MM.1S (cell line): ENCODE measurements at regions not wholly inside any gene's neighbourhood (a gene's known extent, or its start where the extent isn't known, plus 50 kb on each side); places are given as distances from the start of the nearest gene placed in this dataset.

Experiments used
- DNase-seq: peaks from one replicate; pipeline ENCODE4 v3.0.0-alpha.2; 2015
- H2AFZ ChIP-seq: fragments of 300-600 bp; sonication (generic); 2 replicates; pipeline ENCODE4 v1.6.0; 2016; ENCODE audit warnings: antibody characterized with exemption, low read length
- H3F3A ChIP-seq: fragments of 300-600 bp; sonication (generic); 2 replicates; pipeline ENCODE4 v1.6.1; 2016; ENCODE audit warnings: mild to moderate bottlenecking, antibody characterized with exemption, low read length, moderate library complexity, mixed read lengths; ENCODE audit not compliant: insufficient read depth
- H3K27ac ChIP-seq: fragments of 300-600 bp; sonication (generic); 2 replicates; pipeline ENCODE4 v1.5.1; 2016; ENCODE audit warnings: mild to moderate bottlenecking, low read length
- H3K27me3 ChIP-seq: fragments of 300-600 bp; sonication (generic); replicated peaks from 2 replicates; pipeline ENCODE4 v1.6.0; 2016; ENCODE audit warnings: low read length; ENCODE audit not compliant: insufficient read depth
- H3K36me3 ChIP-seq: fragments of 300-600 bp; sonication (generic); replicated peaks from 2 replicates; pipeline ENCODE4 v1.6.1; 2016; ENCODE audit warnings: mild to moderate bottlenecking, low read length, mixed read lengths; ENCODE audit not compliant: insufficient read depth
- H3K4me1 ChIP-seq: fragments of 300-600 bp; sonication (generic); 2 replicates; pipeline ENCODE4 v1.6.1; 2016; ENCODE audit warnings: low read length, mixed read lengths
- H3K4me2 ChIP-seq: fragments of 300-600 bp; sonication (generic); 2 replicates; pipeline ENCODE4 v1.6.0; 2016; ENCODE audit warnings: low read depth, low read length
- H3K4me3 ChIP-seq: fragments of 300-600 bp; sonication (generic); 2 replicates; pipeline ENCODE4 v1.5.1; 2016; ENCODE audit warnings: low read length, mixed read lengths
- H3K79me2 ChIP-seq: fragments of 300-600 bp; sonication (generic); 2 replicates; pipeline ENCODE4 v1.6.1; 2016; ENCODE audit warnings: mixed run types, low read length, mixed read lengths
- H3K9ac ChIP-seq: fragments of 300-600 bp; sonication (generic); 2 replicates; pipeline ENCODE4 v1.6.1; 2016; ENCODE audit warnings: low read length, mixed read lengths
- H3K9me2 ChIP-seq: fragments of 300-600 bp; sonication (generic); replicated peaks from 2 replicates; pipeline ENCODE4 v1.6.1; 2016; ENCODE audit warnings: mild to moderate bottlenecking, low read length, mixed read lengths; ENCODE audit not compliant: insufficient read depth
- H3K9me3 ChIP-seq: fragments of 300-600 bp; sonication (generic); replicated peaks from 2 replicates; pipeline ENCODE4 v1.6.1; 2016; ENCODE audit warnings: mild to moderate bottlenecking, low read length, mixed read lengths; ENCODE audit not compliant: insufficient read depth
- H4K20me1 ChIP-seq: fragments of 300-600 bp; sonication (generic); 2 replicates; pipeline ENCODE4 v1.6.1; 2016; ENCODE audit warnings: mild to moderate bottlenecking, low read length, moderate library complexity, mixed read lengths; ENCODE audit not compliant: insufficient read depth
- EZH2 ChIP-seq: fragments of 300-600 bp; sonication (generic); optimal IDR thresholded peaks from 2 replicates; pipeline ENCODE3; 2017; ENCODE audit warnings: low read depth, mild to moderate bottlenecking, antibody characterized with exemption, low read length, mixed read lengths
- EZH2phosphoT487 ChIP-seq: fragments of 300-600 bp; sonication (generic); IDR thresholded peaks from 2 replicates; pipeline ENCODE4 v1.6.1; 2018; ENCODE audit warnings: antibody characterized with exemption, low read length
- TF ChIP-seq, protein P1 (sequence below): fragments of 300-600 bp; sonication (generic); IDR thresholded peaks from 2 replicates; pipeline ENCODE4 v1.5.1; 2016; ENCODE audit warnings: antibody characterized with exemption, low read length, mixed read lengths

DNA sequence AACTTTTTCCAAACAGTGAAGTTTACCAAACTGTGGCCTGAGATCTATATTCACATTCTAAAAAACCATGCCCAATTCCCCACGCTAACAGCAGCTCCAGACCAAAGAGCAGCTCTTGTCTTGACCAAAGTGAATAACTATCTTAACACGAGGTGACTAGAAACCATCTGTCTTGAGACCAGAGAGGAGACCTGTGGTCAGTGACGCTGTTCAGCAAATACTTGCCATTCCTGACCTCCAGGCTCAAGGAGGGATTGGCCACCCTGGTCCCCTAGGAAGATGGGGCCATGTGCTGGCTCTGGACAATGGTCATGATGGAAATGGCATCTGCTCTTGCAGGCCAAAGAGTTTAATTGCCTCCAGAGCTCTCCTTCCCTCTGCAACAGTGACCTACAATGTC, 104.4 kb upstream of the CD93 start:
- no peaks in the 10 kb centered on the region for H3K4me1 ChIP-seq
- TF ChIP-seq EZH2phosphoT487 (no peak), EZH2 (no peak)
- TF ChIP-seq, protein P1, sequence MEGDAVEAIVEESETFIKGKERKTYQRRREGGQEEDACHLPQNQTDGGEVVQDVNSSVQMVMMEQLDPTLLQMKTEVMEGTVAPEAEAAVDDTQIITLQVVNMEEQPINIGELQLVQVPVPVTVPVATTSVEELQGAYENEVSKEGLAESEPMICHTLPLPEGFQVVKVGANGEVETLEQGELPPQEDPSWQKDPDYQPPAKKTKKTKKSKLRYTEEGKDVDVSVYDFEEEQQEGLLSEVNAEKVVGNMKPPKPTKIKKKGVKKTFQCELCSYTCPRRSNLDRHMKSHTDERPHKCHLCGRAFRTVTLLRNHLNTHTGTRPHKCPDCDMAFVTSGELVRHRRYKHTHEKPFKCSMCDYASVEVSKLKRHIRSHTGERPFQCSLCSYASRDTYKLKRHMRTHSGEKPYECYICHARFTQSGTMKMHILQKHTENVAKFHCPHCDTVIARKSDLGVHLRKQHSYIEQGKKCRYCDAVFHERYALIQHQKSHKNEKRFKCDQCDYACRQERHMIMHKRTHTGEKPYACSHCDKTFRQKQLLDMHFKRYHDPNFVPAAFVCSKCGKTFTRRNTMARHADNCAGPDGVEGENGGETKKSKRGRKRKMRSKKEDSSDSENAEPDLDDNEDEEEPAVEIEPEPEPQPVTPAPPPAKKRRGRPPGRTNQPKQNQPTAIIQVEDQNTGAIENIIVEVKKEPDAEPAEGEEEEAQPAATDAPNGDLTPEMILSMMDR, result no peak
- H3K9me2 ChIP-seq, result no peaks in the 10 kb centered on the region
- no peaks in the 10 kb centered on the region for H3K27me3 ChIP-seq
- no peaks in the 10 kb centered on the region for H4K20me1 ChIP-seq
- H3K4me2 ChIP-seq, result no peak overlapping the region
- H3F3A ChIP-seq, result no peaks in the 10 kb centered on the region
- H3K4me3 ChIP-seq, result no peak overlapping the region
- H3K9ac ChIP-seq, result no peak overlapping the region
- H2AFZ ChIP-seq, result no peak overlapping the region
- DNase-seq, result no peak
- no peak overlapping the region for H3K27ac ChIP-seq
- no peaks in the 10 kb centered on the region for H3K79me2 ChIP-seq
- no peaks in the 10 kb centered on the region for H3K9me3 ChIP-seq
- H3K36me3 ChIP-seq, result no peaks in the 10 kb centered on the region

DNA sequence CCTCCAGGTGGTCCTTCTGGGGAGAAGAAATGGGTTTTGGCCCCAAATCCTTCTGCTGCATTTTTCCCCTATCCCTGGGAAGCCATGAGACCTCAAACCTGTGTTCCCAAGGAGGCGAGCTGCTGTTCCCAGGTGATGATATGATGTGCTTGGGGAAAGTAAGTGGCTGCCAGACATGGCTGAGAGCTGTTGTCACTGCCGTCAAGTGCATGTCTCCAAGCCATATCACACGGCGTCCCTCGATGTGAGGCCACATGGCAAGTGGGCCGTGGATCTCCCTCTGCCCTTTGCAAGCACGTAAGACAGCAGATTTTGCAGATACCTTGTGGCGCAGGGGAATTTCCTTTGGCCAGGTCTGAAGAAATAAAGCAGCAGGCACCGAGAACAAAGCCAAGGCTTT, 103.7 kb upstream of the CD93 start:
- no peaks in the 10 kb centered on the region for H3K79me2 ChIP-seq
- no peak for DNase-seq
- H3K36me3 ChIP-seq, result no peaks in the 10 kb centered on the region

DNA sequence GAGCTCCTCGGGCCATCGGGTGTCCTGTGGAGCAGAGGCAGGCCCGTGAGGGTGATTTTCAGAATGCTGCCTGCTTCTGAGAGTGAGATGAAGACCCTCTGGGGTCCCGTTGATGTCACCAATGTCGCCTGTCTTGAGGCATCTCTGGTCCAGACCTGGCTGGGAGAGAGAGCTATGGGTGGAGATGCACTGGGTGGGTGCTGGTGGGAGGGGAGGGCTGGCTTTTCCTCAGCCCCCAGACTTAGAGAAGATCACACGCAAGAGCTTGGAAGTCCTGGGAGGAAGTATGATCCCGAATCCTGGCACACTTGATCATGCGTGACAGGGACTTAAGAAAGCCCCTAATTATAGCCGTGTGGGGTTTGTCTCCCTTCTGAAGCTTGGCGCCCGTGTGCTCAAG, 103.2 kb upstream of the CD93 start:
- no peaks in the 10 kb centered on the region for H4K20me1 ChIP-seq
- no peaks in the 10 kb centered on the region for H3K9me3 ChIP-seq
- no peak overlapping the region for H2AFZ ChIP-seq
- H3K4me3 ChIP-seq, result no peak overlapping the region
- H3K27me3 ChIP-seq, result no peaks in the 10 kb centered on the region
- H3F3A ChIP-seq, result no peaks in the 10 kb centered on the region
- no peaks in the 10 kb centered on the region for H3K4me1 ChIP-seq
- no peaks in the 10 kb centered on the region for H3K79me2 ChIP-seq
- H3K36me3 ChIP-seq, result no peaks in the 10 kb centered on the region
- TF ChIP-seq EZH2 (no peak), EZH2phosphoT487 (no peak)
- TF ChIP-seq, protein P1, result no peak
- no peak overlapping the region for H3K4me2 ChIP-seq
- no peak for DNase-seq
- H3K27ac ChIP-seq, result no peak overlapping the region
- H3K9ac ChIP-seq, result no peak overlapping the region
- no peaks in the 10 kb centered on the region for H3K9me2 ChIP-seq

More for the DNA sequence above, 103.7 kb upstream of the CD93 start:
- Histone ChIP-seq H3F3A (no peaks in the 10 kb centered on the region), H4K20me1 (no peaks in the 10 kb centered on the region), H3K4me1 (no peaks in the 10 kb centered on the region), H2AFZ (no peak overlapping the region), H3K4me3 (no peak overlapping the region), H3K9ac (no peak overlapping the region), H3K9me2 (no peaks in the 10 kb centered on the region), H3K27me3 (no peaks in the 10 kb centered on the region), H3K27ac (no peak overlapping the region), H3K9me3 (no peaks in the 10 kb centered on the region), H3K4me2 (no peak overlapping the region)
- TF ChIP-seq, protein P1, result no peak
- TF ChIP-seq EZH2phosphoT487 (no peak), EZH2 (no peak)
